Activated CD4-positive, alpha-beta T cell treated with anti-CD3 and anti-CD28 coated beads for 1 hour (primary cell): ENCODE measurements at regions not wholly inside any gene's neighbourhood (a gene's known extent, or its start where the extent isn't known, plus 50 kb on each side); places are given as distances from the start of the nearest gene placed in this dataset.
"Not testable (repeated sequence)": the region's sequence is repeated elsewhere in the genome, so short reads cannot be mapped to it uniquely, and the experiment has no call there.

Experiments
- DNase-seq: peaks from one replicate; pipeline ENCODE4 v3.0.0-alpha.2; 2020

DNA sequence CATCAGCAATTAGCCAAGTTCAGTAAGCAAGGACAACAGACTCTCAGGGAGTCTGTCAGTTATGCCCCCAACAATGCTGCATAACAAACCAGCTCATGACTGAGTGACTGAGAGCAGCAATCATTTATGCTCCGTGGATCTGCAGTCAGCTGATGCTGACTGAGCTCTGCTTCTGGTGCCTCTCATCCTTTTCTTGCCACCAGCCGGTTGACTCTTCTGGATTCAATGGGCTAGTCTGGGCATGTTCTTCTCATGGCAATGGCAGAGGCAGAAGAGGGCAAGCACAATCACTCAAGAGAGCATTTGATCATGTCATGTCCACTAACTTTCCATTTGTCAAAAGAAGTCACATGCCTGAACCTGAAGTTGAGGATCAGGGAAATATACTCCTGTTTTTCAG, 157.0 kb upstream of the NTRK2 start:
- DNase-seq: no peak

DNA sequence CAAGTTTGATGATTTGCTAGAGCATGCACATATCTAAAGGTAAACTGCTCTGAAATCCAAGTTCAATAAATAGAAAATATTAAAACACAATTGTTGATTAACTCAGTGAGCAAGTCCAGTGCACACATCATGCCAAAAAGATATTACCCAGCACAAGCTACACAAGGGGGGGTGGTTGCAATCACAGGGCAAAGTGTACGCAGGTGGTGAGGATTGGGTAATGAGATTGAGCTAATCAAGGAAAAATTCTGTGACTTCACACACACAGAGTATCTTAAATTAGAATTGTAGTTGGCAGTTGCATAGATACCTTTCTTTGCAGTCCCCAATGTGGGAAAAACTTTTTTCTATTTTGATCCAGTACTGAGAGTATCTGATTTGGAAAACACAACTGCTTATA, 156.1 kb upstream of the NTRK2 start:
- DNase-seq: no peak

DNA sequence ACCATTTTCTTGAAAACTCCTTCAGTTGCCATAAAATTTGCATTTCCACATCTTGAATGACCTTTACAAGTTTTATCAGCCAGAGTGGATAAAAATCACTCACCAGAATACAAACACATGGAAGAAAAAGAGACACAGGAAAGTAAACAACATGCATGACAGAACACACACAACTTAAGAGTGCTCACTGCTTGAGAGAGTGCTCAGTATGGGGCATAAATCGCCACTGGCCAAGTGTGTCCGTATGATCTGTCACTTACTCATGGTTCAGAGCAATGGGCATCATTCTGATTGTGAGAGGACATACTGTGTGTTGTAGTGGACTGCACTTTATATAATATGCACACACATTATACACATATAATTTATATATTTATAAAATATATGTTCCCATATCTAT, 155.6 kb upstream of the NTRK2 start:
- no peak for DNase-seq

DNA sequence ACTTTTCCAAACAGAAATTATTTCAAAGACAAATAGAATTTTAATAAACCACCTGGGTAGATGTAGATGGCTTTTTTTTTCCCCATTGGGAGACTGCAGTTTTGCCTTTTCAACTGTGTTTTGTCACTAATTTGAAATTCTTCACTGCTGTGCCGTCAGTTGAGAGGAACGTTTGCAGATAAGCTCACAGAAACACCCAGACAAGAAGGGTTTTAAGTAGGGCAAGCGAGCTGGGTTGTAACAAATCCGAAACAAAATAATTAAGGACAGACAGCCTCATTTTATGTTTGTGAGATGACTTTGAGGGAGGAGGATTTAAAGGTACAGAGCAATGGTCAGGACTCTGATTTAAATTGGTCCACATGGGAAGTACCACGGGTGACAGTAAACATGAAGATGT, 155.1 kb upstream of the NTRK2 start:
- no peak for DNase-seq

DNA sequence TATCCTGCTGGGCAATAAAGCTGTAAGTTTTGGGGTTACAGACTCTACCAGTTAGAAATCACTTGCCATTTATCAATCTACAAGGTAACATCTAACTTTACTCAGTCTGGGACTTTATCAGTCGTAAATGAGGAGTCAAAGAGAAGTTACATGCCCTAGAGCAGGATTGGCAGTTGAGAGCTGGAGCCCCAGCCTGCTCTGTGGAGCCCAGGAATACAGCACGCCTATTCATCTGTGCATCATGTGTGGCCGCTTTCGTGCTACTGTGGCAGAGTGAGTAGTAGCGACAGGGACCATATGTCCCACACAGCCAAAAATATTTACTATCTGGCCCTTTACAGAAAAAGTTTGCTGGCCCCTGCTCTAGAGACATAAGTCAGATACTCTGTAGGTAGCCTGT, 152.5 kb upstream of the NTRK2 start:
- no peak for DNase-seq

DNA sequence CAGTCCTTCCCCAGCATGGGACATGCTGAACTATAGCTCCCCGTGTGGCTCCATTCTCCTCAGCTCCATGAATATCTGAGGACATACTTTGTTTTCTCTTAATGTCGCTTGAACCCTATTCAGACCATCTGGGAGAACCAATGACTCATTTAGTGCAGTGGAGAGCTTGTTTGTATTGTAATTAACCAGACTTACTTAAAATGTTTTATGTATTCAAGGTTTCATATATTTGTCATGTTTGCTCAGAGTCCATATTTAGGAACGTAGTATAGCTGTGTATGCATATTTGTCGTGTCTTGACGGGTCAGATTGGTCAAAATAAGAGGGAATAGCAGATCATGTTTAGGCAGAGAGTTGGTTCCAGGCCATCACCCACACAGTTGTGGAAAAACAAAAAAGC, 150.1 kb upstream of the NTRK2 start:
- DNase-seq: no peak

DNA sequence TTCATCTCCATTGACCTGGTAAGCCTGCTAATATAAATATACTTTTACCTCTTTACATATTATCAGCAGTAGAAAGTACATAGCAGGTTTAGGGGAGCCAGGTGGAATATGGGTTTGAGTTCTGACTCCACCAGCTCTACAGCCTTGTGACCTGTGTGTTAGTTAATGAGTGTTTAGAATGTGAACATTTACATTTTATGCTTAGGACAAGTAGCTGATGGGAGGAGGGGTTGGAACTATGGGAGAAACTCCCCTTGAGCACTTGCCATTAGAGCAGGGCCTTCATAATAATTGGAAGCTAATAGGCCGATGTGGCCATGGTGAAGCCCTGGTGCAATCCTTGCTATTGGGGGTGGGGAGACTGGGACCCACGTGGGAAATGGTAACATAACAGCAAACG, 148.3 kb upstream of the NTRK2 start:
- no peak for DNase-seq

DNA sequence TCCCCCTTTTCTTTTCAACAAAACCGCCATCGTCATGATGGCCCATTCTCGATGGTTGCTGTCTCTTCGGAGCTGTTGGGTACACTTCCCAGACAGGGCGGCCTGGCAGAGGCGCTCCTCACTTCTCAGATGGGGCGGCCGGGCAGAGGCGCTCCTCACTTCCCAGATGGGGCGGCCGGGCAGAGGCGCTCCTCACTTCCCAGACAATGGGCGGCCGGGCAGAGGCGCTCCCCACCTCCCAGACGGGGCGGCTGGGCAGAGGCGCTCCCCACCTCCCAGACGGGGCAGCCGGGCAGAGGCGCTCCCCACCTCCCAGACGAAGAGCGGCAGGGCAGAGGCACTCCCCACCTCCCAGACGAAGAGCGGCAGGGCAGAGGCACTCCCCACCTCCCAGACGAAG, 143.3 kb upstream of the NTRK2 start:
- not testable (repeated sequence) for DNase-seq

DNA sequence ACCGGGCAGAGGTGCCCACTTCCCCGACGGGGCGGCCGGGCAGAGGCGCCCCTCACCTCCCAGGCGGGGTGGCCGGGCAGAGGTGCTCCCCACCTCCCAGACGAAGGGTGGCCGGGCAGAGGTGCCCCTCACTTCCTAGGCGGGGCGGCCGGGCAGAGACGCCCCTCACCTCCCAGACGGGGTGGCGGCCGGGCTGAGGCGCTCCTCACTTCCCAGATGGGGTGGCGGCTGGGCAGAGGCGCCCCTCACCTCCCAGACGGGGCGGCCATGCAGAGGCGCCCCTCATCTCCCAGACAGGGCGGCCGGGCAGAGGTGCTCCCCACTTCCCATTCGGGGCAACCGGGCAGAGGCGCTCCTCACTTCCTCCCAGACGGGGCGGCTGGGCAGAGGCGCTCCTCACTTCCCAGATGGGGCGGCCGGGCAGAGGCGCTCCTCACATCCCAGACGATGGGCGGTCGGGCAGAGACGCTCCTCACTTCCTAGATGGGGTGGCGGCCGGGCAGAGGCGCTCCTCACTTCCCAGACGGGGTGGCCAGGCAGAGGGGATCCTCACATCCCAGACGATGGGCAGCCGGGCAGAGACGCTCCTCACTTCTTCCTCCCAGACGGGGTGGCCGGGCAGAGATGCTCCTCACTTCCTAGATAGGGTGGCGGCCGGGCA, 142.3 kb upstream of the NTRK2 start:
- not testable (repeated sequence) for DNase-seq

DNA sequence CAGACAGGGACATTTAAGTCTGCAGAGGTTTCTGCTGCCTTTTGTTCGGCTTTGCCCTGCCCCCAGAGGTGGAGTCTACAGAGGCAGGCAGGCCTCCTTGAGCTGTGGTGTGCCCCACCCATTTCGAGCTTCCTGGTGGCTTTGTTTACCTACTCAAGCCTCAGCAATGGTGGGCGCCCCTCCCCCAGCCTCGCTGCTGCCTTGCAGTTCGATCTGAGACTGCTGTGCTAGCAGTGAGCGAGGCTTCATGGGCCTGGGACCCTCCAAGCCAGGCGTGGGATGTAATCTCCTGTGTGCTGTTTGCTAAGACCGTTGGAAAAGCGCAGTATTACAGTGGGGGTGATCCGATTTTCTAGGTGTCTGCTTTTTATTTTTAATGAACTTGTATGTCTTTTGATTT, 133.6 kb upstream of the NTRK2 start:
- not testable (repeated sequence) for DNase-seq

DNA sequence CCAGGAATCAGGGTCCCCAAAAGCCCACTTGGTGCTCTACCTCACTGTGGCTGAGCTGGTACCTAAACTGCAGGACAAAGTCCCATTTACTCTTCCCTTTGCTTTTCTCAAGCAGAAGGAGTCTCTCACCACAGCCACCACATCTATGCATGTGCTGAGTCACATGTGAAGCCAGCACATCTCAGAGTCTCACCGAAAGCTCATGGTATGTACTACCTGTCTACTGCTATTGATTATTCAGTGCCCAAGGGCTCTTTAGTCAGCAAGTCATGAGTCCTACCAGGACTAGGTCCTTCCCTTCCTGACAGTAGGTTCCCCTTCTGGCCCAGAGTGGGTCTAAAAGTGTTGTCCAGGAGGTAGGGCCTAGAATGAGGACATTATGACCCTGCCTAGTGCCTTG, 130.7 kb upstream of the NTRK2 start:
- no peak for DNase-seq

DNA sequence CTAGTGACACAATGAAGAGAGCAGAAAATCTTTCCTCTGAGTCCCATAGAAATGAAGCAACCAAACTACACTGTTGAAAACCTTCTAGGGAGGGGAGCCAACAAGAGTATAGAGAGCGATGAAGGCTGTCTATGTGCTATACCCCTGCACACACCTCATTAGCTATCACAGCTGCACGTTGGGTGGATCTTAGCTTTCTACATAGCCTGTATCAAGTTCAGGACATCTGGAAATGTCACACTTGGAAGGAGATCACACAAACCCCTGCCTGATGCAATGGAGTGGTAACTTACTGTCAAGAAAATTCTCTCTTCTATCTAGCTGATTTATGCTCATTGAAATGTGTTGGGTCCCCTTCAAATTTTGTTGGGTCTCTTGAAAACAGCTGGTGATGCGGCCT, 127.0 kb upstream of the NTRK2 start:
- no peak for DNase-seq

DNA sequence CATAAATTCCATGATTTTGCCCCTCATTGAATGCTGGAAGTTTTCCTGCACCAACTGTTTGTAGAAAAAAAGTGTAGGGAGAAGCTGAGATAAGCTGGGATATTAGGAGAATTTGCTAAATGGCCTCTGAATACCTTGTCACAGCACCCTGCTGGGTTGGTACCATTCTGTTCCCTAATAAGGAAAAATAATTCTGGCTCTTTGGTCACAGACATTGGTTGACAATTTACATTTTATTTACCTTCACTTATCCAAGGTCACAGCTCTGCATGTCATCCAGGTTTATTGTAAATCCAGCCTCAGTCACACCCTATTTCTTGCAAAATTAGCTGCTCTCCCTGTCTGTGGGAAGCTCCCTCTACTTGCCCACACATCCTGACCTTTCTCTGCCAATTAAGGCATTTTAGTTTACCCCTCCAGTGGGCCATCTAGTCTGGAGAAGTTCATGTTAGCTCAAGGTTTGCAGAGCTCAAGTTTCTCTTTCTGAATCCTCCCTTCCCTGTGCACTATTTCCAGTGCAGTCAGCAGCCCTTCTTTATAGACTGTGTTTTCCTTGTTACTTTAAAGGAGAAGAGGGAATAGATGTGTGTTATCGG, 115.4 kb upstream of the NTRK2 start:
- no peak for DNase-seq

DNA sequence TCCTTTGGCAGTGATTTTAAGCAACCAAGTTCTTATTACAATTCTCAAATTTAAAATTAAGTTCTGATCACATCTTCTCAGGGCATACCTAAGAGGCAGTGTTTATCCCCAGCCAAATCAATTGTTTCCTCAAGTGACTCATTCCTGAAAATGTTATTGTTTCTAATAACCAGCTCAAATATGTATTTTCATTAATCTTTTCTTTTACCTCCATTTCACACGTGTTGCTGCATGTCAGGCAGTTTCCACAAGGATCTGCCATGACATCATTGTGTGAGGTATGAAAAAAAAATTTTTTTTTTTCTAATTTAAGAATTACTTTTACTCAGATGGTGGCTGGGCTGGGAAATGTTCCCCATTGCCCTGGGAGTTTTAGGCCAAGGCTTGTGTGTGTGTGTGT, 113.0 kb upstream of the NTRK2 start:
- no peak for DNase-seq

DNA sequence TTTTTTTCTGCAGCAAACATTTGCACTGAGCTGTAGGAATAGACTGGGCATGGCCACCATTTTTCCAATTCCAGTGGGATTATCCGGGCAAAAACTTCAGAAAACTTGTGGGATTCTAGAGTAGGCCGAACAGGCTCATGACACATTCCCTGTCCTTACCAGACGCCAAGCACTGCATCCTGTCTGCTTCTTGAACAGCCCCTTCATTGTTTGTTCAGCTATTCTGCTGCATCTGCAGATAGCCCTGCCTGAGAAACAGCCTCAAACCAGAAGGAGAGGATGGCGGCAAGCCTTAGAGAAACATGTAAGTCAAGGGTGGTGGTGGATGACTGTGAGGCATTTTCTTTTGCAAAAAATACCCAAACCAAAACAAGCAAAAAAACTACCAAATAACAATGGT, 111.8 kb upstream of the NTRK2 start:
- DNase-seq: no peak

DNA sequence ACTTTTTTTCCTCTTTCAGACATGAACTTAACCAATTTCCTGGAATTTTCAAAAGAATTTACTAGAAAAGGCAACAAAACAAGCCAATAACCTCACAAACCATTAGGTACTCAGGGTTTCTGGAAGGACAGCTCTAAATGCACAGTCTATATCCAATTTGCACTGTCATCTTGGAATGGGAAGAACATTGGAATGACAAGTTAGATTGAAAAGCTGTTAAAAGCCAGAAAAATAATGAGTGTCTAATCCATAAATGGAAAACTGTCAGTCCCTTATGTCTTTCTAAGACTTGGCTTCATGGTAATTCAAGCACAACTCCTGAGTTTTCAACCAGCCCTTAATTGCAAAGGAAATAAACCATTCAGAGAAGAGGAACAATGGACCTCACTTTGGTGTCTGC, 105.8 kb upstream of the NTRK2 start:
- DNase-seq: no peak

DNA sequence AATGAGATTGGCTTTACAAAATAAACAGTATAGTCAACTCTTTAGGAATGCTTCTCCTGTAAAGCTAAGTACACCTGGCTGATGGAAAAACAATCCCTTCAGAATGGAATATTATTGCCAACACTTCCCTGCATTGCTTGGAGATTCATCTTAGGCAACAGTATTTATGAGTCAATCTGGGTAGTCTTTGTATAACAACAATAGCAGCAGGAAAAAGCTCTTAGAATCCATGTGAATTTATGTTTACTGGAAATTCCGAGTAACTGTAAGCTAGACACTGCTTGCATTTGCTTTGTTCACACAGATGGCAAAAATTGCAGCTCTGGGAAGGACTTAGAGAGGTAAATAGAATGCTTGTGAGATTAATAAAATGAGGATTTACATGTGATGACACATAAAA, 101.7 kb upstream of the NTRK2 start:
- DNase-seq: no peak

DNA sequence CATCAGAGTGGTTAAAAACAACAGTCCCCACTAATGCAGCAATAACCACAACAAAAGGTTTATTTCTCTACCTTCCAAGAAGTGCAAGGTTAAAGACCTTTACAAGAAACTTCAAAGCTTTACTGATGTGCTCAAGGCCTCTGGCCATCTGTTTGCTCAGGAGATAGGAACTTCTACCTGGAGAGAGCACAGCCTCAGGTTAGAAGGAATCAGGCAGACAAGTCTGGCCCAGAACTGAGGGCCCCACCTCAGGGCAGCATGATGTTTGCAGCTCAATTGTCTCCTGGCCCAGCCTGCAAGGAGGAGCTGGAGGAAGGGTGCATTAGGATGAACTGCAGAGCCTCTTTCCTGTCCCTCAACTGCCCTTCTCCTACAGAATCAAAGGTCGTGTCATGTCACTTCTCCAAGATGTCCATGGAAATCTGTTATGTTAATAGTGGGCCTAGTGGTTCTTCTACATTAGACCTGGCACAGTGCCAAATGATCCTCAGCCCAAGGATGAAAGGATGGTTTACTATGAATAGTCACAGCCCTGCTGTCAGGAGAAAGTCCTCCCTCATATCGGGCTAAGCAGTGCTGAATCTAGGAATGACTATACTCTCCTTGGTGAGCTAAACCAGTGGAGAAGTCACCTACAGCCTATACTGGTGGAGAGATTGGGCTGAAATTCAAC, 98.9 kb upstream of the NTRK2 start:
- DNase-seq: no peak

DNA sequence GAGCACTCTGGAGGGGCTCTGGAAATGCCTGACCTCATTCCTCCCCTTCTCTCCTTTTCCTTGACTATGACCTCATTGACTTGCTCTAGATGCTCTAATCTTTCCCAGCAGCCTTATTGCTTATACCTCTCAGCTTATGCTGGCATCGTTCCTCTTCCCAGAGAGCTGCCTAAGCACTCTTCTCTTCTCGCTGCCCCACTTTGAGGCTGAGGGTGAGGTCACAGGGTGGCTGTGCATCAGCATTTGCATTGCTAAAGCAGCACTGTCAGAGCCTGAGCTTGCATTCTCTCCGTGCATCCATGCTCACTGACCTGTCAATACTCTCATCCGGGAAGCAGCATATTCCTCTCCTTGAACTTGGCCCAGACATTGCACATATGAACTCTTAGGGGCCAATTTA, 96.4 kb upstream of the NTRK2 start:
- no peak for DNase-seq

DNA sequence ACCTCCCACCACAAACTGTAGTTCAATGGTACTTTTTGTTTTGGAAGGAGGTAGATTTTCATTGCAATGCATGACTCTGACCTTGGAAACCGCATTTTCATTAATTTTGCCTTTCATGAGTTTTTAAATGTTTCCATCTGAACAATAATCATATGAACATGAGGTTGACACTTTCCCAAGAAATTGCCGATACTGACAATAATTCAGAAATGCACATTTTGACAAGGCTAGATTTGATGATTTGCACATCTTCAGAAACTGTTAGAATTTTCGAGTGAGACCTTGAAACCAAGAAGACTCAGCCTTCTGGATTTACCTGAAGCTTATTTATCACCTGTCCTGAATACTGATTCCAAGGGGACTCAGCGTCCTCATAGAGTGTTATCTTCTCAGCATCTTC, 93.8 kb upstream of the NTRK2 start:
- no peak for DNase-seq

DNA sequence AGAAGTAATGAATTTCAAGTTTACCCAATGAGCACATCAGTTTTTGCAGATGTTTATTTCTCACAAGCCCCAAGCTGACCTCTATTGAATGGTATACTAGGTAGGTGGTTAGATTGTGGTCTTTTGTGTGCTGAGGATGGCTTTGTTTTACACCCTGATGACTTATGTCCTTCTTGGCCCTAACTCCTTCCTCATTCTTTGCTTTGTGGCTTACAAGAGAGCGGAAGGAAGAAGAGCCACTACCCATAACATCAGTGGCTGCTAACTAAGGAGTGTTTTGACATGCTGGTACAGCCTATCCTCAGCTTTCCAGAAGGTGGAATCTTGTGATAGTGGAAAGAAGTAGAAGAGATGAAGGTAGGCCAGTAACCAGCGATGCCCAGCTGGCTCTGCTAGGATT, 85.7 kb upstream of the NTRK2 start:
- no peak for DNase-seq

DNA sequence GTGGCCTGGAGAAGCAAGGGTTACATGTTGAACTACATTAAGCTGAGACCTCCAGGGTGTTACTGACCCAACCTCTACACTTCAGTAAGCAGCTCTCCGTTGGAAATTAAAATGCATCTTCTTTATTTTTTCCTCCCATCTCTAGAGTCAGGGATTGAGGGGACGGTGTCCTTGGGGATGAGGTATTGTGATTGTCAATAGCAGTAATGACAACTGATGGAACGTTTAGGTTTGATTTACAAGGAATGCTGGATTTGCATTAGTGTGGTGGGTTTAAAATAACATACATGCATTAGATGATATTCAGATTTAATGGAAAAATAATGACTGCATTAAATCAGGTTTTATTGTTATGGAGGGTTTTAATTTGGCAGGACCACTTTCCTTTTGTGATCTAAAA, 82.9 kb upstream of the NTRK2 start:
- no peak for DNase-seq

DNA sequence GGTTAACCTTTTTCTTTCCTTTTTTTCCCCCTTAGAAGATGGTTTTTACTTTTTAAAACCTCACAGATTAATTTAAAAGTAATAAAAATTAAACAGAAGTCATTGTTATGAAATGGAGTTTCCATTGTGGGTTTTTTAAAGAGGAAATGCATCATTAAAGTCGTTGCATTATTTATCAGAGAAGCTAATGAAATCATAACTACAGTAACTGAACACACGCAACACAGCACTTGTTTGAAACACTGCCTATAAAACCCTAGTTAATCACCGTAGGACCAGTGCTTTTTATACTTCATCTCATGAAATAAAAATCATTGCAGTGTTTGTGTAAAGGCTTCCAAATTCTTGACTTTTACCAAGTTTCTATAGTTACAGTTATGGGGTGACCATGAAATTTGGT, 82.4 kb upstream of the NTRK2 start:
- no peak for DNase-seq

DNA sequence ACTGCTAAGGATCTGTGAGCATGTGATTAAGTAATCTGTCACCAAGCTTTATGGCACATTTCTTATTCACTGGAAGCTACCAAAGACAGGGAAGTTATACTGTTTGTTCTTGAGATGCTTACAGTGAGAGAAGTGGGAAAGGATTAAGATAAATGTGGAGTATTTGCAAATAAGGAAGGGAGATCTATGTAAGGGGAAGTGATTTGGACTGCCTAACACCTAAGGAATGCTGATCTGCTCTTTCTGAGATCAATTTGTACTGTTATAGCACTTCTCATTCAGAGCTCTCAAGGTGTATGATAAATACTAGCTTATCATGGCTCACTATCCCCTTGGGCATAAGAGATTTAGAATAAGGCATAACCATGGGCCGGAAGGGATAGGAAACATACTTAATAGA, 80.0 kb upstream of the NTRK2 start:
- no peak for DNase-seq

DNA sequence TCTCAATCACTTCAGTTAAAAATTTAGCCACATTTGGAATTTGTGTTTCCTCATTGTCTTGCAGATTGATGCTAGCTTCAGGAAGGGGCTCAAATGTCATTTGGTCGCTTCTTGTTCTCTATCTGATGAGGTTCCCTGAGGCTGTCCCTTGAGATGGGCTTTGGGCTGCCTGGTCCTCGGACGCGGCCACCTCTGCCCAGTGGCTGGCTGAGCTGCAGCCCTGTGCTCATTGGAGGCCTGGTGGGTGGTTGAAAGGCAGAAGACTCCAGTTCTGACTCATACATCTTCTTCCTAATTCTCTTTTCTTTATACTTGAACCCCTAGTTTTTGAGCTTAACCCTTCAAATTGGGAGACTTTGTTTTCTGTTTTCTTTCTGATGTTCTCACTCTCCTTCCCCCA, 78.8 kb upstream of the NTRK2 start:
- DNase-seq: no peak
